H1 (cell line): ENCODE measurements at regions not wholly inside any gene's neighbourhood (a gene's known extent, or its start where the extent isn't known, plus 50 kb on each side); places are given as distances from the start of the nearest gene placed in this dataset.

Experiments used
- CTCF ChIA-PET: fragments of 300-600 bp; sonication (Branson Sonifier 250); formaldehyde crosslinking; loops from one replicate; lab custom pipeline; 2021; ENCODE audit not compliant: partially characterized antibody; lab: Charles Lee
- POLR2A ChIA-PET: fragments of 300-600 bp; sonication (Branson Sonifier 250); formaldehyde crosslinking; loops from one replicate; lab custom pipeline; 2021; ENCODE audit warnings: inconsistent platforms; ENCODE audit not compliant: partially characterized antibody; lab: Charles Lee
- DNase-seq, 2 experiments: peaks; one replicate each; pipeline versions ENCODE4 v3.0.0 to v3.0.0-alpha.2; 2010 to 2022; ENCODE audit warnings: low spot score in 2 of 2, low read depth in 1 of 2, mixed read lengths in 1 of 2
- FAIRE-seq: peaks from 2 replicates; lab custom pipeline; 2011; peaks lifted over from hg19 to GRCh38; lab: Jason Lieb, UNC
- H2AFZ ChIP-seq: 2 replicates; pipeline ENCODE4 v1.8.1; 2012; ENCODE audit warnings: low read length, inconsistent platforms
- H2AK5ac ChIP-seq: 2 replicates; pipeline ENCODE4 v1.6.1; 2013; ENCODE audit warnings: low read depth, low read length
- H2BK120ac ChIP-seq: replicated peaks from 2 replicates; pipeline ENCODE3; 2013; ENCODE audit warnings: low read depth, low read length, inconsistent platforms
- H2BK12ac ChIP-seq: 2 replicates; pipeline ENCODE4 v1.6.1; 2013; ENCODE audit warnings: low read depth, low read length
- H2BK15ac ChIP-seq: 2 replicates; pipeline ENCODE4 v1.6.1; 2013; ENCODE audit warnings: low read length
- H2BK20ac ChIP-seq: 2 replicates; pipeline ENCODE4 v1.6.1; 2013; ENCODE audit warnings: low read length
- H2BK5ac ChIP-seq: 2 replicates; pipeline ENCODE4 v1.6.1; 2013; ENCODE audit warnings: low read depth, low read length
- H3K14ac ChIP-seq: 2 replicates; pipeline ENCODE4 v1.6.1; 2013; ENCODE audit warnings: inconsistent platforms; ENCODE audit not compliant: insufficient read length
- H3K18ac ChIP-seq: 2 replicates; pipeline ENCODE4 v1.6.1; 2013; ENCODE audit warnings: low read length; ENCODE audit errors: extremely low read depth
- H3K23ac ChIP-seq: 2 replicates; pipeline ENCODE4 v1.6.1; 2013; ENCODE audit warnings: inconsistent platforms; ENCODE audit not compliant: insufficient read length
- H3K23me2 ChIP-seq: 2 replicates; pipeline ENCODE4 v1.6.1; 2013; ENCODE audit warnings: low read depth, low read length
- H3K27ac ChIP-seq: 2 replicates; pipeline ENCODE4 v1.6.1; 2011; ENCODE audit warnings: low read depth, low read length, inconsistent platforms
- H3K27me3 ChIP-seq, 4 experiments: replicated peaks in 1 of 4; 1 replicate in 1 of 4; 2 replicates in 3 of 4; pipeline versions ENCODE4 v1.6.1 to v1.8.1; 2011 to 2013; ENCODE audit warnings: low read length in 3 of 4, mild to moderate bottlenecking in 3 of 4, inconsistent platforms in 2 of 4, mixed read lengths in 2 of 4, moderate library complexity in 1 of 4; ENCODE audit not compliant: control insufficient read depth in 3 of 4, insufficient read depth in 3 of 4; ENCODE audit errors: extremely low read depth in 1 of 4
- H3K36me3 ChIP-seq, 4 experiments: 2 replicates each; pipeline versions ENCODE4 v1.6.1 to v1.8.1; 2011 to 2013; ENCODE audit warnings: mild to moderate bottlenecking in 4 of 4, low read length in 3 of 4, moderate library complexity in 2 of 4, control low read depth in 1 of 4, inconsistent platforms in 1 of 4; ENCODE audit not compliant: insufficient read depth in 4 of 4, control insufficient read depth in 2 of 4
- H3K4ac ChIP-seq: replicated peaks from 2 replicates; pipeline ENCODE3; 2013; ENCODE audit warnings: low read length, low read depth, mixed read lengths, inconsistent platforms; ENCODE audit not compliant: insufficient read length
- H3K4me1 ChIP-seq, 4 experiments: replicated peaks in 1 of 4; 1 replicate in 1 of 4; 2 replicates in 3 of 4; pipeline versions ENCODE4 v1.6.1 to v1.8.1; 2011 to 2013; ENCODE audit warnings: low read length in 3 of 4, inconsistent platforms in 2 of 4, mixed read lengths in 1 of 4; ENCODE audit not compliant: insufficient read depth in 4 of 4, control insufficient read depth in 3 of 4
- H3K4me2 ChIP-seq, 2 experiments: 2 replicates each; pipeline versions ENCODE4 v1.6.1 to v1.8.1; 2011 to 2013; ENCODE audit warnings: low read depth in 2 of 2, low read length in 2 of 2, control low read depth in 1 of 2, inconsistent platforms in 1 of 2, mild to moderate bottlenecking in 1 of 2; ENCODE audit not compliant: insufficient read depth in 1 of 2
- H3K4me3 ChIP-seq, 4 experiments: fragments of 200-600, 300-600 bp in 1 of 4; sonication (generic), shearing (Covaris generic), sonication (Bioruptor Twin) in 1 of 4; 2 replicates each; pipeline versions ENCODE4 v1.5.1 to v1.8.1; 2011 to 2016; ENCODE audit warnings: low read length in 4 of 4, low read depth in 3 of 4, control low read depth in 2 of 4, inconsistent platforms in 2 of 4, mild to moderate bottlenecking in 2 of 4, mixed read lengths in 1 of 4, moderate library complexity in 1 of 4; ENCODE audit not compliant: insufficient read depth in 2 of 4; ENCODE audit errors: extremely low read depth in 1 of 4
- H3K56ac ChIP-seq: replicated peaks from 2 replicates; pipeline ENCODE3; 2013; ENCODE audit warnings: low read depth, mild to moderate bottlenecking, mixed read lengths, low read length, inconsistent platforms; ENCODE audit not compliant: insufficient read length
- H3K79me1 ChIP-seq: 2 replicates; pipeline ENCODE4 v1.6.1; 2013; ENCODE audit warnings: low read depth, low read length, control low read depth
- H3K79me2 ChIP-seq, 2 experiments: 2 replicates each; pipeline versions ENCODE4 v1.6.1 to v1.8.1; 2012 to 2013; ENCODE audit warnings: low read length in 2 of 2, mild to moderate bottlenecking in 2 of 2, inconsistent platforms in 1 of 2; ENCODE audit not compliant: insufficient read depth in 2 of 2, control insufficient read depth in 1 of 2
- H3K9ac ChIP-seq, 4 experiments: replicated peaks in 1 of 4; 1 replicate in 1 of 4; 2 replicates in 3 of 4; pipeline versions ENCODE4 v1.6.1 to v1.8.1; 2011 to 2013; ENCODE audit warnings: low read depth in 3 of 4, low read length in 3 of 4, control low read depth in 2 of 4, mild to moderate bottlenecking in 2 of 4, moderate library complexity in 2 of 4, inconsistent platforms in 1 of 4; ENCODE audit errors: extremely low read depth in 1 of 4
- H3K9me3 ChIP-seq, 2 experiments: 2 replicates each; pipeline versions ENCODE4 v1.6.1 to v1.8.1; 2012 to 2013; ENCODE audit warnings: mild to moderate bottlenecking in 2 of 2, moderate library complexity in 2 of 2, control low read depth in 1 of 2, inconsistent platforms in 1 of 2, low read depth in 1 of 2, low read length in 1 of 2, mixed read lengths in 1 of 2; ENCODE audit not compliant: insufficient read depth in 2 of 2
- H4K20me1 ChIP-seq, 2 experiments: replicated peaks in 1 of 2; 2 replicates each; pipeline versions ENCODE3 to v1.8.1; 2011 to 2013; ENCODE audit warnings: inconsistent platforms in 2 of 2, low read length in 2 of 2, mild to moderate bottlenecking in 1 of 2; ENCODE audit not compliant: insufficient read depth in 2 of 2, control insufficient read depth in 1 of 2
- H4K5ac ChIP-seq: 2 replicates; pipeline ENCODE4 v1.6.1; 2013; ENCODE audit warnings: low read length, low read depth, mixed read lengths, inconsistent platforms; ENCODE audit not compliant: insufficient read length
- H4K8ac ChIP-seq: 2 replicates; pipeline ENCODE4 v1.8.0; 2013; ENCODE audit warnings: mild to moderate bottlenecking, moderate library complexity, low read length, inconsistent platforms; ENCODE audit not compliant: insufficient read depth; ENCODE audit errors: extremely low read depth
- H4K91ac ChIP-seq: replicated peaks from 2 replicates; pipeline ENCODE3; 2013; ENCODE audit warnings: low read length, mixed read lengths, inconsistent platforms; ENCODE audit not compliant: insufficient read length
- GTF2F1 ChIP-seq: IDR thresholded peaks from 2 replicates; pipeline ENCODE4 v1.6.1; 2012; ENCODE audit warnings: low read depth, low read length, improper control_type of control experiment, borderline replicate concordance
- SIX5 ChIP-seq: IDR thresholded peaks from 2 replicates; pipeline ENCODE4 v1.6.1; 2011; ENCODE audit warnings: mild to moderate bottlenecking, low read depth, low read length
- WGBS, 2 experiments: shearing (Covaris generic) in 1 of 2; methylation state at CpG; one replicate each; pipeline versions ENCODE4 v1.1.6 to v1.1.7; 2013 to 2015; ENCODE audit warnings: low lambda C conversion rate in 2 of 2, mixed read lengths in 2 of 2, inconsistent platforms in 1 of 2, low coverage in 1 of 2, missing lambda C conversion rate in 1 of 2; ENCODE audit not compliant: insufficient replicate concordance in 2 of 2, insufficient coverage in 1 of 2, insufficient read length in 1 of 2; ENCODE audit errors: extremely low coverage in 1 of 2, missing lambda C conversion rate in 1 of 2; 5-methylcytosine and 5-hydroxymethylcytosine counted together

- no peak overlapping the region for H3K9ac ChIP-seq
- FAIRE-seq (no peak), DNase-seq (peak in 1 of 2 experiments; percentile 16)
- no peak overlapping the region for H4K91ac ChIP-seq
- no peak overlapping the region for H2BK120ac ChIP-seq
- H3K27ac ChIP-seq = no peak overlapping the region
- H2BK12ac ChIP-seq = peak overlapping the region; percentile 68; the same call in 1 of the 2 replicates
- WGBS, 2 experiments = 83% methylated on average over 7 of the region's 7 CpGs; no CpG with 5 or more reads in 1 of the 2 experiments
- H3K4me1 ChIP-seq = peaks cover 0 to 3% (median 1%) of the 10 kb centered on the region in 4 experiments; a peak in 1 of 7 replicates
- H3K14ac ChIP-seq = no peak overlapping the region
- H2BK5ac ChIP-seq = no peak overlapping the region
- H2AK5ac ChIP-seq = no peak overlapping the region
- H3K4ac ChIP-seq = no peak overlapping the region
- H2BK15ac ChIP-seq = no peak overlapping the region
- ChIA-PET POLR2A (no interaction called here), CTCF (interaction anchor here (0.8 to 4.0 kb wide), 21 partner anchors 11 to 287 kb away, joined by 3 to 32 read pairs (median 5); partner anchors contain the start of gene PCBD2)
- no peak overlapping the region for H2BK20ac ChIP-seq
- no peak overlapping the region for H3K56ac ChIP-seq
- H3K23ac ChIP-seq = no peak overlapping the region
- no peak overlapping the region for H3K4me3 ChIP-seq
- no peak overlapping the region for H3K4me2 ChIP-seq
- no peaks in the 10 kb centered on the region for H4K20me1 ChIP-seq
- H3K79me2 ChIP-seq = no peaks in the 10 kb centered on the region
- H3K36me3 ChIP-seq = no peaks in the 10 kb centered on the region
- peaks cover 3 to 21% (median 16%) of the 10 kb centered on the region in 4 experiments; a peak in 6 of 7 replicates for H3K27me3 ChIP-seq
- H3K18ac ChIP-seq = no peak overlapping the region
- H3K79me1 ChIP-seq = no peaks in the 10 kb centered on the region
- no peak overlapping the region for H2AFZ ChIP-seq
- no peak overlapping the region for H4K5ac ChIP-seq
- no peak overlapping the region for H4K8ac ChIP-seq
- H3K23me2 ChIP-seq = no peaks in the 10 kb centered on the region
- H3K9me3 ChIP-seq = no peaks in the 10 kb centered on the region
- no peak for TF ChIP-seq GTF2F1
- no peak for TF ChIP-seq SIX5
Measured at GRCh38 chr5:135192351-135192750, 158.3 kb upstream of the PITX1 start.
